K562 (cell line): ENCODE measurements at regions not wholly inside any gene's neighbourhood (a gene's known extent, or its start where the extent isn't known, plus 50 kb on each side); places are given as distances from the start of the nearest gene placed in this dataset.

Experiments
- ATAC-seq: fragments of 200-7000 bp; cut with Tn5 transposase; 3 replicates; pipeline ENCODE4 v1.9.1; 2020; ENCODE audit warnings: moderate library complexity
- BruUV-seq: library from RNA; stranded (reverse); fragments of 400-500 nt; replicated peaks from 2 replicates; lab custom pipeline; 2021; lab: Mats Ljungman, UMichigan
- CTCF ChIA-PET: fragments of 300-600 bp; formaldehyde crosslinking; extraction: SDS; loops from one replicate; lab custom pipeline; 2021; ENCODE audit warnings: low intra/inter-chr PET ratio; lab: Yijun Ruan, JAX
- POLR2A ChIA-PET: fragments of 300-600, 350-650 bp; sonication (Branson Sonifier 250); formaldehyde crosslinking; extraction: SDS; loops from one replicate; lab custom pipeline; 2021; ENCODE audit warnings: antibody characterized with exemption, inconsistent platforms; lab: Yijun Ruan, JAX
- DNase-seq, 4 experiments: peaks; one replicate each; pipeline versions ENCODE4 v3.0.0 to v3.0.0-alpha.2; 2011 to 2018; ENCODE audit warnings: low spot score in 3 of 4, mixed read lengths in 3 of 4; ENCODE audit errors: extremely low read depth in 1 of 4
- FAIRE-seq: peaks from 2 replicates; lab custom pipeline; 2011; peaks lifted over from hg19 to GRCh38; lab: Jason Lieb, UNC
- H2AFZ ChIP-seq: 2 replicates; pipeline ENCODE4 v1.6.0; 2011; ENCODE audit warnings: low read depth, low read length, control low read depth, inconsistent platforms
- H3K27ac ChIP-seq: fragments of 200-600 bp; 3 replicates; pipeline ENCODE4 v1.8.0; 2011; ENCODE audit warnings: low read depth, mild to moderate bottlenecking, control low read depth, inconsistent platforms, low read length, moderate library complexity, mixed read lengths; ENCODE audit errors: extremely low read depth
- H3K27me3 ChIP-seq, 2 experiments: fragments of 300-600 bp in 1 of 2; 2 replicates in 1 of 2; 3 replicates in 1 of 2; pipeline versions ENCODE4 v1.6.0 to v1.8.0; 2011; ENCODE audit warnings: inconsistent platforms in 2 of 2, low read length in 2 of 2, mild to moderate bottlenecking in 1 of 2, mixed read lengths in 1 of 2, moderate library complexity in 1 of 2; ENCODE audit not compliant: control insufficient read depth in 2 of 2, insufficient read depth in 2 of 2
- H3K36me3 ChIP-seq: fragments of 300-600 bp; 3 replicates; pipeline ENCODE4 v1.8.0; 2011; ENCODE audit warnings: mild to moderate bottlenecking, low read length, inconsistent platforms; ENCODE audit not compliant: control insufficient read depth, insufficient read depth
- H3K4me1 ChIP-seq, 2 experiments: fragments of 200-600 bp in 1 of 2; replicated peaks in 1 of 2; 2 replicates in 1 of 2; 3 replicates in 1 of 2; pipeline versions ENCODE4 v1.5.1 to v1.8.0; 2011; ENCODE audit warnings: inconsistent platforms in 2 of 2, low read length in 2 of 2, mild to moderate bottlenecking in 1 of 2, mixed read lengths in 1 of 2, moderate library complexity in 1 of 2; ENCODE audit not compliant: control insufficient read depth in 2 of 2, insufficient read depth in 2 of 2
- H3K4me2 ChIP-seq: 2 replicates; pipeline ENCODE4 v1.6.1; 2011; ENCODE audit warnings: low read length, control low read depth, inconsistent platforms, mixed read lengths; ENCODE audit not compliant: insufficient read depth
- H3K4me3 ChIP-seq: fragments of 200-600 bp; sonication (generic), shearing (Covaris generic); 2 replicates; pipeline ENCODE4 v1.5.1; 2016; ENCODE audit warnings: control low read depth, inconsistent platforms
- H3K79me2 ChIP-seq: fragments of 200-600 bp; 3 replicates; pipeline ENCODE4 v1.8.0; 2011; ENCODE audit warnings: low read length, inconsistent platforms; ENCODE audit not compliant: control insufficient read depth, insufficient read depth
- H3K9ac ChIP-seq, 2 experiments: 2 replicates each; pipeline versions ENCODE4 v1.6.0 to v1.6.1; 2011; ENCODE audit warnings: low read depth in 2 of 2, low read length in 2 of 2, control low read depth in 1 of 2, inconsistent platforms in 1 of 2, mild to moderate bottlenecking in 1 of 2, mixed read lengths in 1 of 2; ENCODE audit not compliant: insufficient read depth in 1 of 2
- H3K9me1 ChIP-seq: one replicate; pipeline ENCODE4 v1.6.0; 2011; ENCODE audit warnings: inconsistent platforms, mild to moderate bottlenecking, low read length, moderate library complexity; ENCODE audit not compliant: control insufficient read depth, insufficient read depth
- H3K9me3 ChIP-seq: replicated peaks from 2 replicates; pipeline ENCODE4 v1.5.1; 2011; ENCODE audit warnings: low read depth, low read length, inconsistent platforms; ENCODE audit not compliant: control insufficient read depth, insufficient read depth
- H4K20me1 ChIP-seq: replicated peaks from 2 replicates; pipeline ENCODE4 v1.6.1; 2011; ENCODE audit warnings: low read length, inconsistent platforms, mixed read lengths; ENCODE audit not compliant: control insufficient read depth, insufficient read depth
- ARID1B ChIP-seq: fragments of 450-650 bp; IDR thresholded peaks from 2 replicates; pipeline ENCODE4 v1.6.1; 2016; ENCODE audit warnings: antibody characterized with exemption, mild to moderate bottlenecking, inconsistent platforms
- BCL6 ChIP-seq: fragments of 250-450 bp; sonication (Bioruptor Pico); IDR thresholded peaks from 2 replicates; pipeline ENCODE4 v1.4.0; 2020
- HES1 ChIP-seq: fragments of 450-650 bp; IDR thresholded peaks from 2 replicates; pipeline ENCODE4 v1.6.1; 2016; ENCODE audit warnings: low read depth, mild to moderate bottlenecking, moderate library complexity
- NR2C1 ChIP-seq, 2 experiments: fragments of 450-650 bp; IDR thresholded peaks; 2 replicates each; pipeline ENCODE4 v1.6.1; 2017; ENCODE audit warnings: mild to moderate bottlenecking in 2 of 2, antibody characterized with exemption in 1 of 2, inconsistent platforms in 1 of 2, missing compliant biosample characterization in 1 of 2, missing genetic modification characterization in 1 of 2
- NRF1 ChIP-seq, 2 experiments: fragments of 450-650 bp; IDR thresholded peaks in 1 of 2; conservative IDR thresholded peaks in 1 of 2; 2 replicates each; pipeline ENCODE4 v1.6.1; 2014; ENCODE audit warnings: mild to moderate bottlenecking in 2 of 2
- POLR3G ChIP-seq: IDR thresholded peaks from 2 replicates; pipeline ENCODE4 v1.6.1; 2011; ENCODE audit not compliant: insufficient read length, insufficient replicate concordance; ENCODE audit errors: extremely low read depth
- TSHZ1 ChIP-seq: fragments of 250-450 bp; sonication (Bioruptor Pico); IDR thresholded peaks from 2 replicates; pipeline ENCODE4 v1.4.0; 2020; ENCODE audit warnings: mild to moderate bottlenecking, moderate library complexity
- WGBS: fragments of 100-300 bp; shearing (Covaris generic); methylation state at CpG from one replicate; pipeline ENCODE4 v1.1.6; 2016; ENCODE audit warnings: low coverage, mixed read lengths; ENCODE audit not compliant: insufficient coverage; ENCODE audit errors: missing lambda C conversion rate; 5-methylcytosine and 5-hydroxymethylcytosine counted together
- in situ Hi-C: fragments of 300-500 bp; cut with MboI; formaldehyde crosslinking; loops from 4 replicates; pipeline ENCODE4 v1.15.0; 2018; ENCODE audit warnings: inconsistent platforms, mixed read lengths
- intact Hi-C: fragments of 100-400 bp; cut with micrococcal nuclease; formaldehyde crosslinking; loops from 2 replicates; pipeline ENCODE4 v1.14.2; 2022

- DNase-seq (no peak), ATAC-seq (no peak), FAIRE-seq (no peak)
- H3K27me3 ChIP-seq: peaks cover 0 to 21% of the 10 kb centered on the region in 2 experiments; a peak in 1 of 5 replicates
- H3K9me1 ChIP-seq: no peaks in the 10 kb centered on the region
- no peaks in the 10 kb centered on the region for H3K36me3 ChIP-seq
- no peak for TF ChIP-seq TSHZ1 (CRISPR knock-in tag)
- TF ChIP-seq BCL6 (CRISPR knock-in tag): no peak
- no peak for TF ChIP-seq ARID1B
- TF ChIP-seq NRF1 (conservative IDR thresholded peaks at IDR 0.05 in 1 of 2, IDR thresholded peaks at IDR 0.05 in 1 of 2): 0 out of 4 replicates have a peak, but pooled peaks have one; percentile 2
- TF ChIP-seq POLR3G: no peak
- TF ChIP-seq HES1: no peak
- TF ChIP-seq NR2C1 (IDR thresholded peaks at IDR 0.05): no peak
- TF ChIP-seq NR2C1 (tag; IDR thresholded peaks at IDR 0.05): no peak
- no peak overlapping the region for H2AFZ ChIP-seq
- peaks cover 10% of the 10 kb centered on the region for H3K9me3 ChIP-seq
- H3K79me2 ChIP-seq: no peaks in the 10 kb centered on the region
- no peak overlapping the region for H3K27ac ChIP-seq
- no peak overlapping the region for H3K4me3 ChIP-seq
- peaks cover 0 to 14% of the 10 kb centered on the region in 2 experiments; a peak in 1 of 5 replicates for H3K4me1 ChIP-seq
- CTCF ChIA-PET: no interaction called here
- POLR2A ChIA-PET: interaction anchor here (0.6 kb wide), 1 partner anchor 14 kb away, joined by 4 read pairs; no protein-coding TSS in a partner anchor
- 0% methylated on average over 5 of the region's 5 CpGs for WGBS
- H4K20me1 ChIP-seq: no peaks in the 10 kb centered on the region
- intact Hi-C loops (no loop called here), in situ Hi-C loops (no loop called here)
- BruUV-seq: no TSS peak
- H3K4me2 ChIP-seq: no peak overlapping the region
- no peak overlapping the region for H3K9ac ChIP-seq
Observed at GRCh38 chr6:170173335-170173881, 117.5 kb downstream of the DLL1 start.
